Panc1 (cell line): ENCODE measurements at regions not wholly inside any gene's neighbourhood (a gene's known extent, or its start where the extent isn't known, plus 50 kb on each side); places are given as distances from the start of the nearest gene placed in this dataset.

ENCODE experiments used
- ATAC-seq: fragments of 200-7000 bp; cut with Tn5 transposase; 2 replicates; pipeline ENCODE4 v1.9.1; 2020; ENCODE audit warnings: mild to moderate bottlenecking, moderate library complexity
- BruUV-seq: library from RNA; stranded (reverse); fragments of 400-500 nt; replicated peaks from 2 replicates; lab custom pipeline; 2021; lab: Mats Ljungman, UMichigan
- CTCF ChIA-PET: fragments of 300-600 bp; sonication (Branson Sonifier 250); formaldehyde crosslinking; loops from one replicate; lab custom pipeline; 2022; ENCODE audit warnings: antibody characterized with exemption; lab: Charles Lee
- POLR2A ChIA-PET: fragments of 300-600 bp; sonication (Branson Sonifier 250); formaldehyde crosslinking; loops from one replicate; lab custom pipeline; 2022; ENCODE audit warnings: antibody characterized with exemption; lab: Charles Lee
- DNase-seq: peaks from one replicate; pipeline ENCODE4 v3.0.0-alpha.2; 2010; ENCODE audit warnings: low read depth, low spot score
- H3K27ac ChIP-seq: 2 replicates; pipeline ENCODE4 v1.5.1; 2011; ENCODE audit warnings: mild to moderate bottlenecking, low read length, inconsistent platforms
- H3K27me3 ChIP-seq: fragments of 200-500 bp; sonication (Bioruptor generic); 2 replicates; pipeline ENCODE4 v1.6.0; 2014; ENCODE audit warnings: low read length, inconsistent platforms; ENCODE audit not compliant: control insufficient read depth, insufficient read depth
- H3K36me3 ChIP-seq: fragments of 200-500 bp; sonication (Bioruptor generic); 2 replicates; pipeline ENCODE4 v1.5.1; 2014; ENCODE audit warnings: inconsistent platforms, mild to moderate bottlenecking, low read length, moderate library complexity; ENCODE audit not compliant: control insufficient read depth, insufficient read depth
- H3K4me1 ChIP-seq: 2 replicates; pipeline ENCODE4 v1.5.1; 2011; ENCODE audit warnings: inconsistent platforms, mild to moderate bottlenecking, low read length, moderate library complexity; ENCODE audit not compliant: control insufficient read depth, insufficient read depth
- H3K4me3 ChIP-seq, 2 experiments: 2 replicates each; pipeline ENCODE4 v1.5.1; 2011 to 2012; ENCODE audit warnings: low read depth in 2 of 2, low read length in 2 of 2, mild to moderate bottlenecking in 2 of 2, inconsistent platforms in 1 of 2, moderate library complexity in 1 of 2
- H3K9me3 ChIP-seq: fragments of 200-500 bp; sonication (Bioruptor generic); 2 replicates; pipeline ENCODE4 v1.5.1; 2014; ENCODE audit warnings: low read depth, mild to moderate bottlenecking, inconsistent platforms, low read length, moderate library complexity; ENCODE audit not compliant: control insufficient read depth, insufficient read depth
- CTCF ChIP-seq: fragments of 450-650 bp; IDR thresholded peaks from 2 replicates; pipeline ENCODE4 v1.5.1; 2017; ENCODE audit warnings: mild to moderate bottlenecking
- POLR2AphosphoS5 ChIP-seq: IDR thresholded peaks from 2 replicates; pipeline ENCODE4 v1.6.1; 2012; ENCODE audit warnings: mild to moderate bottlenecking, low read depth, low read length, moderate library complexity
- REST ChIP-seq, 2 experiments: IDR thresholded peaks; 2 replicates each; pipeline ENCODE4 v1.6.1; 2011 to 2012; ENCODE audit warnings: low read depth in 2 of 2, control low read depth in 1 of 2, low read length in 1 of 2, mild to moderate bottlenecking in 1 of 2, moderate library complexity in 1 of 2; ENCODE audit not compliant: insufficient read depth in 1 of 2
- SIN3A ChIP-seq: IDR thresholded peaks from 2 replicates; pipeline ENCODE4 v1.6.1; 2012; ENCODE audit warnings: low read depth, mild to moderate bottlenecking, low read length, moderate library complexity, borderline replicate concordance; ENCODE audit not compliant: insufficient read depth
- TCF7L2 ChIP-seq: IDR thresholded peaks from 2 replicates; pipeline ENCODE4 v1.6.1; 2011; ENCODE audit warnings: mild to moderate bottlenecking, low read depth, low read length, inconsistent platforms
- in situ Hi-C: cut with HindIII; loops from 2 replicates; pipeline ENCODE4 v1.10.0; 2016; ENCODE audit warnings: low sequenced_read_pairs, low pct_unique_long_range_greater_than_20kb
- intact Hi-C: fragments of 100-400 bp; cut with micrococcal nuclease; formaldehyde crosslinking; loops from one replicate; pipeline ENCODE4 v1.10.0; 2022; ENCODE audit not compliant: unreplicated experiment

- TF ChIP-seq CTCF (no peak), TCF7L2 (no peak), POLR2AphosphoS5 (no peak)
- DNase-seq, result no peak
- H3K36me3 ChIP-seq, result no peaks in the 10 kb centered on the region
- no peaks in the 10 kb centered on the region; the same call in 1 of the 2 replicates for H3K4me1 ChIP-seq
- intact Hi-C loops (no loop called here), in situ Hi-C loops (no loop called here)
- BruUV-seq, result no TSS peak
- no peak overlapping the region for H3K4me3 ChIP-seq
- H3K27ac ChIP-seq, result no peak overlapping the region
- POLR2A ChIA-PET, result no interaction called here
- peaks cover 18% of the 10 kb centered on the region; the same call in 1 of the 2 replicates for H3K27me3 ChIP-seq
- CTCF ChIA-PET, result no interaction called here
- no peaks in the 10 kb centered on the region for H3K9me3 ChIP-seq
- ATAC-seq, result no peak
These were observed 221.3 kb downstream of the DLL1 start for GRCh38 chr6:170069611-170070010.

- intact Hi-C loops, result no loop called here
- in situ Hi-C loops, result no loop called here
- H3K4me1 ChIP-seq, result no peaks in the 10 kb centered on the region; the same call in 1 of the 2 replicates
- TF ChIP-seq CTCF, result no peak
- no peak for TF ChIP-seq POLR2AphosphoS5
- no peak for TF ChIP-seq SIN3A
- TF ChIP-seq REST (IDR thresholded peaks at IDR 0.05; ENCODE audit: insufficient read depth in 1 of 2, low read depth in 2 of 2, low read length in 1 of 2), result no peak
- no peak for TF ChIP-seq TCF7L2
- H3K9me3 ChIP-seq, result no peaks in the 10 kb centered on the region
- no peak overlapping the region for H3K27ac ChIP-seq
- H3K36me3 ChIP-seq, result no peaks in the 10 kb centered on the region
- BruUV-seq, result no TSS peak
- ATAC-seq, result no peak
- CTCF ChIA-PET, result no interaction called here
- H3K27me3 ChIP-seq, result peaks cover 17% of the 10 kb centered on the region; the same call in 1 of the 2 replicates
- POLR2A ChIA-PET, result no interaction called here
- no peak overlapping the region for H3K4me3 ChIP-seq
- no peak for DNase-seq
These were observed 222.4 kb downstream of the DLL1 start for GRCh38 chr6:170068496-170068895.
